GM19328 (cell line): ENCODE measurements at regions not wholly inside any gene's neighbourhood (a gene's known extent, or its start where the extent isn't known, plus 50 kb on each side); places are given as distances from the start of the nearest gene placed in this dataset.
"Not testable (repeated sequence)": the region's sequence is repeated elsewhere in the genome, so short reads cannot be mapped to it uniquely, and the experiment has no call there.

Source experiments
- ATAC-seq: cut with Tn5 transposase; IDR thresholded peaks from one replicate; pipeline ENCODE4 v1.9.1; 2021; ENCODE audit warnings: mild to moderate bottlenecking, moderate library complexity; ENCODE audit not compliant: unreplicated experiment

DNA sequence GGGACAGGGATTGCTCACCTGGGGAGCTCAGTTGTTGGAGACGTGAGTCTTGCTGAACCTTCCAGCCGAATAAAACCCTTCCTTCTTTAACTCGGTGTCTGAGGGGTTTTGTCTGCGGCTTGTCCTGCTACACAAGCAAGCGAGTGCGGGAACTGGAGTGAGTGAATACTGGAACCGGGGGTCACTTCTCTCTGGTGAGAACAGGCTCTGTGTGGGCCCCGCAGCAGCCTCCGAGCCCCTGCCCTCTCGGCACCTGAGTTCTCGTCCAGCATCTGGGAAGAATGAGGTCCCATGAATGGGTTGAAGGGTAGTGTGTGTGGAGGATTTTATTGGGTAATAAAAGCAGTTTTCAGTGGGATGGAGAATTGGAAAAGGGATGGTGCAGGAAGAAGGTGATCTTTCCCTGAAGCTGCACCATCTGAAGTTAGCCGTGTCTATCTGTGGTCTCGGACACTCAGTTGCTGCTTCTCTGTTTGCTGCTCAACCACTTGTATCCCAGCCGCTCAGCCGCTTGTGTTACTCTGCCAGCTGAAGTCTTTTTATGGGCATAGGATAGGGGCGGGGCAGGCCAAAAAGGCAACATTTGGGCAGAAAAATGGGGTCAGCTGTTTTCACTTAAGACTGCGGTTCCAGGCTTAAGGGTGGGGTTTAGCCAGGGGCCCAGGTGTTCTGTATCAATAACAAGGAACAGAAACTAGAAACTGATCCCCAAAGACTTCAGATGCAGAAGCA lies 450.6 kb upstream of the CAMK1G start:
- no peak for ATAC-seq

DNA sequence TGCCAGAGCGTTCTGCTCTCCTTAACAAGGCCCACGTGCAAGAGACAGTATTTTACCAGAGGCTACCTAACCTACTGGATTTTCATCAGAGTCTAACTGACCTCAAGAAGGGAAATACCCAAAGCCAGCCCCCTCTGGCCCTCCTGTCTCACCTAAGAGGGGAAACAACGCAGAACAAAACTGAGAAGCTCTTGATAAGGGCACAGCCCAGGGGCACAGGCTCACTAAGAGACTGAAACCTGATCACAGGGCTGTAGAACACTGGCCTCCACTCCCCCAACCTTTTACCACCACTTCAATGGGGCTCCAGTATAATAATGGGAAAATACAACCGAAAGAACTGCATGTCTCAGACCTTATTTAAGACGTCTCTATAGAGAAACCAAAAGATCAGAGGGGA lies 449.5 kb upstream of the CAMK1G start:
- no peak for ATAC-seq

DNA sequence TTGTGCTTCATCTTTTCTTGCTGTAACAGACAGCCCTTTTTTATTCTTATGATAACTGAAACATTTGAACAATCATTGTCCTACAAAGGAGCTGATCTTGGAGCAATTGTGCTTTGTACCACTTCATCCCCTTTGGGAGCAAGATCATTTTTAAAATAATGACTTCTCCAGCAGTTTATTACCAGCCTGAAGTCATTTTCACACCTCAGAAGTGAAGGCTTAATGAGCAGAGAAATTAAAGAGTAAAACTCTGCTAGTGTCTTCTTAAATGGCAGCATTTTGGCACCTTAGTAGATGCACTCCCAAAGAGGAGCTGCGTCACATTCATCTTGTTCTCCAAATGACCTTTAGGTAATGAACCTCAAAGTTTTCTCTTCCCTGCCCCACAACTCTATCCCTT lies 439.6 kb upstream of the CAMK1G start:
- ATAC-seq: no peak

DNA sequence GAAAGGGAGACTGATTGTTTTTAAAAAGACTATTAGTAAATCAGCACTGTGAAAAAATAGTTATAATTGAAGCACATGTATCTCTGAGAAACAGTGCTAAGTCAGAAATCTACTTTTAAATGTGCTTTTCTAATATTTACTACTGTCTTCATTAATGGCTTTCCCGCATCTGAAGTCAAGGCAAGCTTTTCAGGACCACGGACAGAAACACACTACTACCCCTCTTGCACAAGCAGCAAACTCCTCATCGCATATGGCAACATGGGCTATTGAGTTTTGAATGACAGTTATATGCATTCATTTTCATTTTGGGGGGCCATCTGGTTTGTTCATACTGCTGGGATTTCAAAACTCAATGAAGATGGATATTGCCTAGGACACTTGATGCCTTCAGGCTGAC lies 433.4 kb upstream of the CAMK1G start:
- no peak for ATAC-seq

DNA sequence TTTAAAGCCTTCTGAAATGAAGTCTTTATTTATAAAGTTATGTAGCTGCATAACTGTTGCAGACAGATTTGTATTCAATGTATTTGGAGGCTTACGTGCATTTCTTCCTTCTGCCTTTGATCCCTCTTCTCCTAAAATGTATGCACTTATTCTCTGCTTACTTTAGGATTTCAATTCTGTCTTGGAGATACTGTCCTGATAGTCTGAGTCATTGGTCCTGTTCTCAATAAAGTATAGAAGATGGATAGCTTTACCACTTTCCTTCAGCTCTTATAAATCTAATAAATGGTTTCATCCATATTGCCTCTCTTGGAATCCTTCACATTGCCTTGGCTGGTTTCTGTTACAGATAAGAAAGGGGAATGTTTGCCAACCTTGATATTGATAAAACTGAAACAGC lies 430.1 kb upstream of the CAMK1G start:
- ATAC-seq: no peak

DNA sequence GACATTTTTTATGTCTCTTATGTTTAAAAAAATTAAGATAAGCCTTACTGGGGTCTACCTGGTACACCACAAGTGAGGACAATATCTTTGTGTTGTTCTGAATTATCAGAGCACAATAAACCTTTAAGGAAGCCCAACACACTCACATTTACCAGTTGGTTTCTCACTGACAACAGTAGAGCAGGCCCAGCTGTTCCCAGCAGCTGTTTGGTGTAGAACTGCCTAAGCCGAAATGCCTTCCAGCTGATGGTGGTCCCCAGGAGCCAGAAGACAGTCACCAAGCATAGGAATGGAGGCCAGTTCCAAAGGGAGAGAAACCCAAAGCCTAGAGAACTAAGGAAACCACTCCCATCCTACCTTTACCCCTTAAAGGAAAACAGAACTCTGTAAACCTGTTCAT lies 428.6 kb upstream of the CAMK1G start:
- no peak for ATAC-seq

DNA sequence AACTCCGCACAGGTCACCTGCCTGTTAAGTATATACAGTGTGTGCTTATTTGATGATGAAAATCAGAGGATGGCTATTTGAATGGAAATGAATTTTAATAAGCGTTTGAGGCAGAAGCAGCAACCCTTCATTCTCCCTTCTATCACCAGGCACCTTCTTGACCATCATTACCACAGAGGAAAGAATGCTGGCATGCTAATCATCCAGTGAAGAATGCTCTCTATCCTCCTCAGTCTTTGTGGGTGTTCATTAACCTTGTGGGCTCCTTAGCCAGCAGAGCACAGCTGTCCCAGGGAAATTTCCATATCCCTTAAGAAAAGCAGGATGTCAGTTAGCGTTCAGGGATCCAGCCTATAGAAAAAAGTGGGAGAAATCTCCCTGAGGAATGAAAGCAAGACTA lies 428.0 kb upstream of the CAMK1G start:
- ATAC-seq: no peak

DNA sequence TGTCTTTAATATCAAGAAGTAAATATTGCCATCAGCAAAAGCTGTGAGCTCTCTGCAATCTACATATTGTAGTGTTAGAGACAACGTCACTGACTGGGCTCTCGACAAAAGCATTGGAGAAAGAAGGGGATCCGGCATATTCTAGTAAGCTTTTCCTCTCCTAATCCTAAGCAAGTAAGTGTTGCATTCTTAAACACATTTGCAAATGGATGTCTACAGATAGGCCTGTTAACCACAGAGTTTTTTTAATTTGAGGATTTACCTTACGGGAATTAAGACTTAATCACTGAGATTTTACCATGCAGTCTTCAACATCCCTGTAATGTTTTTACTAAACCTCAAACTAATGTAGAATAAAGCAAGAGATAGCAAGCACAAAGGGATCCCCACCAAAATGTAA lies 426.5 kb upstream of the CAMK1G start:
- no peak for ATAC-seq

DNA sequence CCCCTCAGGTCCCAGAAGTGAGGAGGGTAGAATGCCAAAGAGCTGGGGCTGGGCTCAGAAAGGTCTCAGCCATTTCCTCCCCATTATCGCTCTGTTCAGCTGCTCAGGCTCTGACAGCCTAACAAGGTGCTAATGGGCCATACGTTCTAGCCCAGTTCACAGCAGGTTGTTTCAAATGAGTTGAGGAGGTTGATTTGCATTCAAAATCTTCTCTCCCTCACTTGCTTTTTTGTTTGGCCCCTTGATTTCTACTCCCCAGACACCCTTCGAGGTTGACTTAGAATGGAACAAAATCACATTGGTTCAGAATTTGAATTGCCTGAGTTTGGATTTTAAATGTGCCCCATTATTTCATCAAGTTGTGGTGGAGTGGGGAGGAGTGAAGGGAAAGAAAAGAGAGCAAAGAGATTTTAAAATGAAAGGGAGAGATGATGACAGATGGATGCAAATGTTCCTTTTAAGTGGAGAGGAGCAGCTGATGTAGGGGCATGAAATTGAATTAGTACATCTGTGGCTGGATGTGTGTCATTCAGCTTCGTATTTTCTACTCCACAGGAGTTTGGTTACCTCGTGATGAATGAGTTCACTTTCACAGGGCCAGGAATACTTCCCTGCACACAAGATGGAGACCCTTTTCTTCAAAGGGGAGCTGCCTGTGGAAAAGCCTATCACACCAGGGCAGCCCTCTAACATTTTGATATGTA lies 425.8 kb upstream of the CAMK1G start:
- no peak for ATAC-seq

DNA sequence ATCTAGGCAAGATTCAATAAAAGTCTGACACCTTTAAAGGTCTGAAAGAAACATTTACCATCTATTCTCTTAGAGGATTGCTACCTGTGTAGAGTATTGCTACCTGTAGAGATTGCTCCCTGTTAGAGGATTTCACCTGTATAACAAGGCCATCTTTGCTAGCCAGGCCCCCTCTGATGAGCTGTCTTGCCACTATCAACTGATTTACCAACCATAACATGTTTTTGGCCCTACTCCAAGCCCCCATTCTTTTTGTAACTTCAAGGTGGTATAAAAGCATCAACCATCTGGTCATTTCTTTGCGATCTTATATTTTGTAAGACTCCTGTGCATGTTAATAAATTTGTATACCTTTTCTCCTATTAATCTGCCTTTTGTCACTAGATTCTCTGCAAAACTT lies 424.7 kb upstream of the CAMK1G start:
- ATAC-seq: no peak

DNA sequence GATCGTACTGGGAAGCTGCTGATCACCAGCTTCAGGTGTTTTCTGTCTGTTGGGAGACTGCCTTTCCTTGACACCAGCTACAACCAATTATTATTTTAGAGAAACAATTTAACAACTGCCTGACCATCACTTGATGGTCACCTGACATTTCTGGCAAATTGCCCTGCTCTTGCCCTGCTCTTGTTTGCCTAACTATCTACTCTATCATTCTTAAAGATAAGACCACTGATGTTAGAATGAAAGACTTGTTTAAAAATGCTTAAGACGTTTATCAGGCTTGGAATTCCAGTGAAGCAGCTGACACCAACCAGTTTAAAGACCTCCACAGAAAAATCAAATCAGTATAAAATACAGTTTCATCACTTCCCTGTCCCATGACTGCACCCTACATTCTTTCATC lies 423.3 kb upstream of the CAMK1G start:
- ATAC-seq: no peak

DNA sequence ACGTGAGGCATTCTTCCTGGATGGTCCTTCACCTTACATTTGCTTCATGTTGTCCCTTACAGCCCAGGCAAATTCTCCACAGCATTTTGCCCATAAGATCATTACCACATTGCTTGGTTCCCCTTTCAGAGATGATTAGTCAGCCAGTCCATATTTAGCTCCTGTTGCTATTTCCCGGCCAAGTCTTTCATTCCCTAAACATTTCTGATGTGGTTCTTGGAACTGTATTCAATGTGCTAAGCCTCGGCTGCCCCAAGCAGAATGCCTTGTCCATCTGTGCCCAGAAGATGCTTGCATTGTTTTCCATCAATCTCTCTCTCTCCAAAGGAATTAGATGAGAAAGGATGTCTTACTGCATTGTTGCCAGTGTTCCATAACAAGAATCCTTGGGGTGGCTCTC lies 420.9 kb upstream of the CAMK1G start:
- ATAC-seq: no peak

DNA sequence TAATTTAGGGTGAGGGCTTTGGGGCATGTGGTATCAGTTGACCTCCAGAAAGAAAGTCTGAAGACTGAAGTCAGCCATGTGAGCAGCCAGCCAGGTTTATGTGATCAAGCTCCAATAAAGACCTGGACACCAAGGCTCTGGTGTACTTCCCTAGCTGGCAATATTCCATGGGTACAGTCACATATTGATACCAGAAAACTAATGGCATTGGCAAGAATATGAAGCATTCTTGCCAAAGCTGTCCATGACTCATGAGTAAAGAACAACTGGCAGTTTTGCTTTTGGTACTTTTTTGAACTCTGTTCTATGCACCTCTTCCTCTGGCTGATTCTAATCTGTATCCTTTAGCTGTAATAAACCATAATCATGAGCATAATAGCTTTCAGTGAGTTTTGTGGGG lies 415.3 kb upstream of the CAMK1G start:
- no peak for ATAC-seq

DNA sequence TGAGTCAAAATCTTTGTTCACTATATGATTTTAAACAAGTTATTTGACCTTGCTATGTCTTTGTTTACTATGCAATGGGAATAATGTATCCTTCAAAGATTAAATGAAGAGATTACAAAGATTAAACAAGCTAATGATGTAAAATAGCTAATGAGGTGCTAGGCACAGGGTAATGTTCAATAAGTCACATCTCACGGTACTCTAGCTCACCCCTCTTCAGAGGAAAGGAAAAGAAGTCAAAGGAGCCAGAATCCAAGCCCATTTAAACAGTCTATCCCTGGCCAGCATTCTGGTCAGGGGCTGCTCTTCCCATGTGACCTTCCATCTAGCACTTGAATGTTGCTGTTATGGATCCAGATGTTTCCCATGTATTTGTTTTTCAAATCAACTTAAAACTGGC lies 412.4 kb upstream of the CAMK1G start:
- ATAC-seq: no peak

DNA sequence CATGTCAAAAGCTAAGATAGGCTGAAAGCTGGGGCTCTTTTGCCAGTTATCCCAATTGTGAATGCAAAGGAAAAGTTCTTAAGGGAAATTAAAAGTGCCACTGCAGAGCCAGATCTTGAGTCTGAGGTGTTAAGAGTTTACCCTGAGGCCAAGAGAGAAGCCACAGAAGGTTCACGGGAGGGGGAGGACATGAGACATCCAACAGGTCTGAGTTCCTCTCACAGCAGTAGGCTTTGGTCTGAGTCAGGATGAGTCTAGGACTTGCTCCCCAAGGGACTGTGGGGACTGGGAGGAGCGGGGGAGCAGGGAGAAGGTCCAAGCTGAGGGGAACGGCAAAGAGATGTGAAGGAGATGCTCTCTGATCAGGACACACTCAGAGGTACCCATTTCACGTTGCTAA lies 411.2 kb upstream of the CAMK1G start:
- no peak for ATAC-seq

DNA sequence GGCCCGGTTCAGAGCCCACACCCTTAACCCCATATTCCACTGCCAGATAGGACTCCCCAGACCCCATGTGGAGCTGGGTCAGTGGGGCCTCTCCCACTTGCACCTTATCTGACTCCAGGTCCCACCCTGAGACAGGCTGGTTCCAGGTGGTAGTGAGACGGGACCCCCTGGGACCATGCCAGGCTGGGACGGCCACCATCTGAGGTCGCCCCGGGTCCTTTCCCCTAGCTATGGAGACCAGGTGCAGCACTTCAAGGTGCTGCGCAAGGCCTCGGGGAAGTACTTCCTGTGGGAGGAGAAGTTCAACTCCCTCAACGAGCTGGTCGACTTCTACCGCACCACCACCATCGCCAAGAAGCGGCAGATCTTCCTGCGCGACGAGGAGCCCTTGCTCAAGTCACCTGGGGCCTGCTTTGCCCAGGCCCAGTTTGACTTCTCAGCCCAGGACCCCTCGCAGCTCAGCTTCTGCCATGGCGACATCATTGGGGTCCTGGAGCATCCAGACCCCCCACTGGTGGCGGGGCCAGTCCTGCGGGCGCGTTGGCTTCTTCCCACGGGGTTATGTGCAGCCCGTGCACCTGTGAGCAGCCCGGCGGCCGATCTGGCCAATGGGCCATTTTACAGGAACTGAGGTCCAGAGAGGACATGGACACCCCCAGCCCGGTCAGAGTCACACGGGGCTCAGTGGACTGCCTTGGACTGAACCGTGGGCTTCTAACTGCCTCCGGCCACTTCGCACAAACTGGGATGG lies 410.5 kb upstream of the CAMK1G start:
- not testable (repeated sequence) for ATAC-seq

DNA sequence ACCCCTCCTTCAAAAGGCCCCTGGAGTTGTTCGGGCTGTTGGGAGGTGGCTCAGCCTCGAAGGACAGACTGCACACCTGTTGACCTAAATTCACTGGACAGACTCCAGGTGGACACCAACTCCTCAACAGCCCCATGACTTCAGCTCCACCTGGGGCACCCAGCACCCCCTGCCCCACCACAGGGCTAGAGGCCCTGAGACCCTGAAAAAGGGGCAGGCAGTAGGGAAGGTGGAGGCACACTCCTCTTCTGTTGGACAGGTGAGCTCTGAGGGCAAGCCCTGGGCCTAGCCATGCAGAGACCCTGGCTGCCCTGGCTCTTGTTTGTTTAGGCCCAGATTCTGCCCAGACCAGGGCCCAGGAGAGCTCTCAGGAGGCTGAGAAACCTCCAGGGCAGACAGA lies 409.7 kb upstream of the CAMK1G start:
- ATAC-seq: not testable (repeated sequence)

DNA sequence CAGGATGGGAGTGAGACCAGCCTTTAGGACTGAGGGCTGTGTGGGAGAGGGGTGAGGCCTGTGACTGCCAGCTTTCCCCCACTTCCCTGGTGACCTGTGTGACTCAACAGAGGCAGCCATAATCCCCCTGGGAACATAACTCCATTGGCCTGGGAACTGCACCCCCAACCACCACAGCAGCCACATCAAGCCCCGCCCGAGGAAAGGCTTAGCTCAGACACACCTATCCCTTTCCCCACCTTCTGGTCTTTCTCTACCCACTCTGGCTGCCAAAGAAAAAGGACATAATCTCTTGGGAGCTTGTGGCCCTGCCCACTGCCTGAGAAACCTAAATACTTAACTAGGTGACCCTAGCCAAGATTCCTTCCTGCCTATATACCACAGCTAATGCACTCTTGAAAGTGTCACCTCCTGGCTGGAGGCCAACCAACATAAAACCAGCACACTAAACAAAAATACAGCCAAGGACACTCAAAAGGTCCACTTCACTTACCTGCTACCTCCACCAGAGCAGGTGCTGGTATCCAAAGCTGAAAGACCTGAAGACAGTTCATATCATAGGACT lies 406.6 kb upstream of the CAMK1G start:
- no peak for ATAC-seq

DNA sequence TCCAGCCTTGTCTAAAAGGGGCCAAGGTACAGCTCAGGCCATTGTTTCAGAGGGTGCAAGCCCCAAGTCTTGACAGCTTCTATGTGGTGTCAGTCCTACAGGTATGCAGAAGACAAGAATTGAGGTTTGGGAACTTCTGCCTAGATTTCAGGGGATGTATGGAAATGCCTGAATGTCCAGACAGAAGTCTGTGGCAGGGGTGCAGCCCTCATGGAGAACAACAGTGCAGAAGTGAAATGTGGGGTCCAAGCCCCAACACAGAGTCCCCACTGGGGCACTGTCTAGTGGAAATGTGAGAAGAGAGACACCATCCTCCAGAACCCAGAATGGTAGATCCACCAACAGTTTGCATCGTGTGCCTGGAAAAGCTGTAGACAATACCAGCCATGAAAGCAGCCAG lies 400.3 kb upstream of the CAMK1G start:
- ATAC-seq: no peak

DNA sequence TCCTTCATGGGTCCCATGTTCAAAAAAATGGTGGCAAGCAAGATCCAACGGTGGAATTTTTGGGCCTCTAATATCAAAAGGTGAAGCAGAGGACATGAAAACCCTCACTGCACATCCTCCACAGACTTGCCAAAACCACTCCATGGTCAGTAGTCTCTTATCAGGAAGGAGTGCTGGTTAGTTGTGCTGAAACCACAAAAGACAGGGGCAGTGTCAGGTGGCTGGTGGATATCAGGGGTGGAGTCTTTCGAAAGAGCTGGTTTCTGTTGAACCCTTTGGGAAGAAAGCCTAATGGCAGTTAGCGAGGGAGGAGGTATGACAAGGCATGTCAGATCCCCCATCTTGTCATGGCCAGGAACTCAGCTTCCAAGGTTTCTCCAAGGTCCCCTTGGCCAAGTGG lies 395.9 kb upstream of the CAMK1G start:
- no peak for ATAC-seq

DNA sequence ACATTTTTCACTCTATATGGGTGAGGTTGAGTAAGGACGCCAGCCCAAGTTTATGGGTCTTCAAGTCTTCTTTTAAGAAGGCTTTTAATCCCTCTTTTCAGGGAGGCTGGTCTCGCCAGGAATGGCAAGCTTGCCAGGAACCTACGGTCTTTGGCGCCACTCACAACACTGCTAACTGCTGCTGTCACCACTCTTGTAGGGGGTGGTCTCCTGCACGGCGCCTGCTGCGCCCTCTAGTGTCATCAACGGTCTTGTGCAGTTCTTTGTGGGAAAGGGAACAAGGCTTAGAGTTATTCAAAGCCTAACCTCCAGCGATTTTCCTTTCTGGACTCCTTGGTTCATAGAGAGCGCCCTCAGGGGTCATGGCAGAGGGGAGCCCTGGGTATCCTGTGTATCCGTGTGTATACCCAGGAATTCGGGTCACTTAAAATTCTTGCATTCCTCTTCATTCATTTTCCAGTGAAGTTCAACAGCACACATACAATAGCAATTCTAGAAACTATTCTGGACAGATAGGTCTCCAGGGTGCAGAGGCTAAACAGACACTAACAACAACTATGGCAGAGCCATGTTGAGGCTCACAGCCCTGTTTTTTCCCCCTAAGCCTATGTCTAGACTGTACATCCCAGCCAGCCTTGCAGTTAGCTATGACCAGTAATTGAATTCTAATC lies 392.8 kb upstream of the CAMK1G start:
- ATAC-seq: peak; percentile 79
